WERI-Rb-1 (cell line): ENCODE measurements at regions not wholly inside any gene's neighbourhood (a gene's known extent, or its start where the extent isn't known, plus 50 kb on each side); places are given as distances from the start of the nearest gene placed in this dataset.

ENCODE experiments used
- DNase-seq: peaks from one replicate; pipeline ENCODE4 v3.0.0-alpha.2; 2020
- H3K27ac ChIP-seq: fragments of 250-450 bp; sonication (Bioruptor Pico); 2 replicates; pipeline ENCODE4 v1.5.1; 2020; ENCODE audit warnings: mild to moderate bottlenecking, moderate library complexity
- H3K27me3 ChIP-seq: fragments of 250-450 bp; sonication (Bioruptor Pico); 2 replicates; pipeline ENCODE4 v1.5.1; 2021; ENCODE audit warnings: mild to moderate bottlenecking, low read depth, moderate library complexity; ENCODE audit not compliant: insufficient read depth, severe bottlenecking
- H3K36me3 ChIP-seq: fragments of 250-450 bp; sonication (Bioruptor Pico); 2 replicates; pipeline ENCODE4 v1.5.1; 2020; ENCODE audit warnings: mild to moderate bottlenecking, moderate library complexity
- H3K4me3 ChIP-seq: 2 replicates; pipeline ENCODE4 v1.5.1; 2011; ENCODE audit warnings: low read depth, mild to moderate bottlenecking, control low read depth, low read length
- H3K9me3 ChIP-seq: fragments of 250-450 bp; sonication (Bioruptor Pico); 2 replicates; pipeline ENCODE4 v1.5.1; 2021; ENCODE audit warnings: mild to moderate bottlenecking, moderate library complexity; ENCODE audit not compliant: severe bottlenecking
- CTCF ChIP-seq: IDR thresholded peaks from 2 replicates; pipeline ENCODE4 v1.5.1; 2011; ENCODE audit warnings: low read depth, mild to moderate bottlenecking, control low read depth, inconsistent platforms, low read length

- Histone ChIP-seq H3K36me3 (no peaks in the 10 kb centered on the region), H3K9me3 (no peaks in the 10 kb centered on the region), H3K27ac (peak overlapping the region; percentile 83), H3K4me3 (no peak overlapping the region), H3K27me3 (no peaks in the 10 kb centered on the region)
- peak; percentile 89 for TF ChIP-seq CTCF
- DNase-seq = peak; percentile 73
These were observed 163.4 kb upstream of the CIBAR2 start for GRCh38 chr16:85275533-85276249.

GRCh38 chr16:85276258-85276657, 164.0 kb upstream of the CIBAR2 start:
- Histone ChIP-seq H3K4me3 (no peak overlapping the region), H3K27ac (peak overlapping the region; percentile 83), H3K9me3 (no peaks in the 10 kb centered on the region), H3K27me3 (no peaks in the 10 kb centered on the region), H3K36me3 (no peaks in the 10 kb centered on the region)
- no peak for DNase-seq
- no peak for TF ChIP-seq CTCF

- H3K27me3 ChIP-seq = no peaks in the 10 kb centered on the region
- peak; percentile 25 for DNase-seq
- H3K36me3 ChIP-seq = no peaks in the 10 kb centered on the region
- H3K9me3 ChIP-seq = no peaks in the 10 kb centered on the region
- no peak for TF ChIP-seq CTCF
- H3K4me3 ChIP-seq = no peak overlapping the region
- peak overlapping the region; percentile 54 for H3K27ac ChIP-seq
These were observed 164.4 kb upstream of the CIBAR2 start for GRCh38 chr16:85276721-85277120.

GRCh38 chr16:85278839-85279238, 166.6 kb upstream of the CIBAR2 start:
- no peak for TF ChIP-seq CTCF
- no peaks in the 10 kb centered on the region for H3K27me3 ChIP-seq
- DNase-seq = no peak
- H3K4me3 ChIP-seq = no peak overlapping the region
- H3K9me3 ChIP-seq = no peaks in the 10 kb centered on the region
- H3K36me3 ChIP-seq = no peaks in the 10 kb centered on the region
- no peak overlapping the region for H3K27ac ChIP-seq

- Histone ChIP-seq H3K36me3 (no peaks in the 10 kb centered on the region), H3K27ac (no peak overlapping the region), H3K9me3 (no peaks in the 10 kb centered on the region), H3K27me3 (no peaks in the 10 kb centered on the region), H3K4me3 (no peak overlapping the region)
- TF ChIP-seq CTCF = no peak
- DNase-seq = no peak
These were observed 167.1 kb upstream of the CIBAR2 start for GRCh38 chr16:85279402-85279801.
